D721Med (cell line): ENCODE measurements at regions not wholly inside any gene's neighbourhood (a gene's known extent, or its start where the extent isn't known, plus 50 kb on each side); places are given as distances from the start of the nearest gene placed in this dataset.
"Not testable (repeated sequence)": the region's sequence is repeated elsewhere in the genome, so short reads cannot be mapped to it uniquely, and the experiment has no call there.

Experiments used
- DNase-seq: peaks from one replicate; pipeline ENCODE4 v3.0.0; 2011; ENCODE audit warnings: low spot score; ENCODE audit not compliant: insufficient read length
- FAIRE-seq: peaks from 2 replicates; lab custom pipeline; 2011; peaks lifted over from hg19 to GRCh38; lab: Jason Lieb, UNC
- CTCF ChIP-seq: IDR thresholded peaks from 2 replicates; pipeline ENCODE4 v1.5.1; 2012; ENCODE audit warnings: mild to moderate bottlenecking, control low read depth; ENCODE audit not compliant: insufficient read depth; ENCODE audit errors: missing control alignments

GRCh38 chrY:6685783-6686389 is 224.6 kb upstream of the TBL1Y start:
- not testable (repeated sequence) for DNase-seq, FAIRE-seq

GRCh38 chrY:6701558-6702161 is 208.8 kb upstream of the TBL1Y start:
- not testable (repeated sequence) for DNase-seq, FAIRE-seq

- DNase-seq, FAIRE-seq: not testable (repeated sequence)
These were observed 189.1 kb upstream of the TBL1Y start for GRCh38 chrY:6721443-6721842.

- DNase-seq, FAIRE-seq: not testable (repeated sequence)
These were observed 163.3 kb upstream of the TBL1Y start for GRCh38 chrY:6747210-6747609.

GRCh38 chrY:6782334-6782733 is 128.2 kb upstream of the TBL1Y start:
- no peak for DNase-seq
- no peak for TF ChIP-seq CTCF
- FAIRE-seq = no peak

- no peak for DNase-seq
- FAIRE-seq = no peak
- TF ChIP-seq CTCF = no peak
These were observed 123.5 kb upstream of the TBL1Y start for GRCh38 chrY:6786960-6787359.

- no peak for FAIRE-seq
- TF ChIP-seq CTCF = peak; percentile 45
- DNase-seq = no peak
These were observed 98.9 kb upstream of the TBL1Y start for GRCh38 chrY:6811633-6812032.
